ENCODE measurements at regions not wholly inside any gene's neighbourhood (a gene's known extent, or its start where the extent isn't known, plus 50 kb on each side); places are given as distances from the start of the nearest gene placed in this dataset.
A peak's percentile ranks its signal among the peaks of the same experiment; 100 is the strongest.

DNA sequence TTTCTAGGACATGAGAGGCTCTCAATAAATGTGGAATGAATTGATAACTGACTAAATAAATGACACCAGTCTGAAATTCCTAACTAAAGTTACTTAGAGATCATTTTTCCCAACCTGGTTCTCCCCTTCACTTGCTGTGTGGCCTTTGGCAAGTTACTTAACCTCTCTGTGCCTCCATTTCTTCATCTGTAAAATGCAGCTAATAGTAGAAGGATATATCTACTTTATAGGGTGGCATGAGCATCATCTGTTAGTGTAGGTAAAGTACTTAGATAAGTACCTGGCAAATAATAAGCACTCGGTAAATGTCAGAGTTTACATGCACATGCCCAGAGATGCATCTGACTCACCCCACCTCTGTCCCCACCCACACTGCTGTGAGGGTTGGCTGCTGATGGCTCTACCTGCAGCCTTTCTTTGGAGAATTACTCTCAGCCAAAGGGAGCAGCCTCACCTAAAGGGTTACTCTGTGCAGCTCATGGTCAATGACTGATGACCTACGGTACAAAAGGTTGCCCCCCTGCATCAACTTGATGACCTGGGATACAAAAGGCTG, 139.3 kb downstream of the CHIC2 start:
- H3K27me3 ChIP-seq: no peaks in the 10 kb centered on the region
- TF ChIP-seq, protein P1, sequence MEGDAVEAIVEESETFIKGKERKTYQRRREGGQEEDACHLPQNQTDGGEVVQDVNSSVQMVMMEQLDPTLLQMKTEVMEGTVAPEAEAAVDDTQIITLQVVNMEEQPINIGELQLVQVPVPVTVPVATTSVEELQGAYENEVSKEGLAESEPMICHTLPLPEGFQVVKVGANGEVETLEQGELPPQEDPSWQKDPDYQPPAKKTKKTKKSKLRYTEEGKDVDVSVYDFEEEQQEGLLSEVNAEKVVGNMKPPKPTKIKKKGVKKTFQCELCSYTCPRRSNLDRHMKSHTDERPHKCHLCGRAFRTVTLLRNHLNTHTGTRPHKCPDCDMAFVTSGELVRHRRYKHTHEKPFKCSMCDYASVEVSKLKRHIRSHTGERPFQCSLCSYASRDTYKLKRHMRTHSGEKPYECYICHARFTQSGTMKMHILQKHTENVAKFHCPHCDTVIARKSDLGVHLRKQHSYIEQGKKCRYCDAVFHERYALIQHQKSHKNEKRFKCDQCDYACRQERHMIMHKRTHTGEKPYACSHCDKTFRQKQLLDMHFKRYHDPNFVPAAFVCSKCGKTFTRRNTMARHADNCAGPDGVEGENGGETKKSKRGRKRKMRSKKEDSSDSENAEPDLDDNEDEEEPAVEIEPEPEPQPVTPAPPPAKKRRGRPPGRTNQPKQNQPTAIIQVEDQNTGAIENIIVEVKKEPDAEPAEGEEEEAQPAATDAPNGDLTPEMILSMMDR (IDR thresholded peaks at IDR 0.05): no peak
- no peak overlapping the region for H3K4me3 ChIP-seq
- ATAC-seq (no peak), DNase-seq (no peak)
- H3K4me1 ChIP-seq: no peaks in the 10 kb centered on the region
- no peak overlapping the region for H3K27ac ChIP-seq
- intact Hi-C loops (cut with DNase I): no loop called here
- H3K36me3 ChIP-seq: no peaks in the 10 kb centered on the region
- H3K9me3 ChIP-seq: no peaks in the 10 kb centered on the region

DNA sequence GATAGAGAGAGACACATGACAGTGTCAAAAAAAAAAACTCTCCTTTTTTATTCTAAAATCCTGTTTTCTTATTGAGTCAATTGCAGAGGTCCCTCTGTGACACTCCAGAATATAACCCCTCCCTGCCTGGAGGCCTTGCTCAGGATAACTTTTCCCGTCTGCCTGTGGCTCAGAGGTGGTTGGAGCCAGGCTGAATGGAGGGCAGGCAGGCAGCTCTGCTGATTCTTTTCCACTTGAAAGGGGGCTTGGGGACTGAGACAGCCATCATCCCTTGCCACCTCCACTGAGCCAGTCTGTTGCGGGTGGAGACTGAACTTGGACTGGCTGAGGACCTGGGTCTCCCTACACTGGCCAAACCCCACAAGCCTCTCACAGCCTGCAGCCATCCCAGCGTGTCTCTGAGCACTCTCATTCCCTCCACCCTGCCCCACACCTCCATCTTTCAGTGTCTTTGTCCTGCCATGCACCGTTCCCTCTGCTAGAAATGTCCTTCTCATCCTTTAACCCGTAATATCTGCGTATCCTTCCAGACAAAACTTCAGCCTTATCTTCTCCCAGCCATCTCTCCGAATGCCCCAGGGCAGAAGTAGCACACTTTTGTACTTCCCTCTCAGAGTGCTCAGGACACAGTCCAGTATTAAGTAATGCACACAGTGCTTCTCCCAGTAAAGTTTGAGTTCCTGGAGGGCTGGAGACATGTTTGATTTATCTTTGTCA, 139.9 kb downstream of the CHIC2 start:
- H3K4me1 ChIP-seq: no peaks in the 10 kb centered on the region
- DNase-seq (no peak), ATAC-seq (peak; percentile 39)
- TF ChIP-seq, protein P1 (IDR thresholded peaks at IDR 0.05): no peak
- no peaks in the 10 kb centered on the region for H3K9me3 ChIP-seq
- no peak overlapping the region for H3K27ac ChIP-seq
- no peak overlapping the region for H3K4me3 ChIP-seq
- no peaks in the 10 kb centered on the region for H3K27me3 ChIP-seq
- H3K36me3 ChIP-seq: no peaks in the 10 kb centered on the region
- intact Hi-C loops (cut with DNase I): no loop called here

DNA sequence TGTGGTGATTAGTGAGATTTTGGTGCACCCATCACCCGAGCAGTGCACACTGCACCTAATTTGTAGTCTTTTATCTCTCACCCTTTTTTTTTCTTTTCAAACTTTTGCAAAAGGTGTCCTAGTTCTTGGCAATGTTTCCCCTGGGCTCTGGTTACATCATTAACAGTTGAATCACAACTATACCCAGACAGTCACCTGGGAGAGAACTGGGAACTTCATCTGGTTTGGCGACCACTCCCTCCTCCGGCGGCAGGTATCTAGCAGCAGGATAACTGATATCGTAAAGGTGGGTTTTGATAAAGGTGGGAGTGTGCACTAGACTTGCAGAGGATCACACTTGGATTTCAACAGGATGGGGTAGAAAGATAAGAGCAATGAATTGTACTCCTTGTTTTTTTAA, 140.5 kb downstream of the CHIC2 start:
- ATAC-seq (no peak), DNase-seq (no peak)
- intact Hi-C loops (cut with DNase I): no loop called here
- Histone ChIP-seq H3K27me3 (peaks cover 5% of the 10 kb centered on the region), H3K4me3 (no peak overlapping the region), H3K27ac (no peak overlapping the region), H3K36me3 (no peaks in the 10 kb centered on the region), H3K9me3 (no peaks in the 10 kb centered on the region), H3K4me1 (no peaks in the 10 kb centered on the region)
- TF ChIP-seq, protein P1 (IDR thresholded peaks at IDR 0.05): no peak

DNA sequence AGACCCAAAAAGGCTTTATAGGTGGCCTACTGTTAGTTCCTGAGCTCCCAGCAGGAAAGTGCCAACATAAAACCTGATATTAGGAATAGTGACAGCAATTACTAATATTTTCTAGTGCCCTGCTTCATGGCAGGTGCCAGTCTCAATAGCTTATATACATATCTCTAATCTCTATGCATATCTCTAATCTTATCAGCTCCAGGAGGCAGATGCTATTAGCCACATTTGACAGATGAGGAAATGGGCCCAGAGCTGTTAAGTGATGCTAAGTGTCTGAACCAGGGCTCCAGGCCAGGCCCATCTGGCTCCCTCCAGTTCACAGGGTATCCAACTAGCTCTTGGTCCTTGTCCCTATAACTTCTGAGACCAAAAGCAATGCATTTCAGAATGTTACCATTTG, 142.5 kb downstream of the CHIC2 start:
- intact Hi-C loops (cut with DNase I): no loop called here
- no peak for ATAC-seq

DNA sequence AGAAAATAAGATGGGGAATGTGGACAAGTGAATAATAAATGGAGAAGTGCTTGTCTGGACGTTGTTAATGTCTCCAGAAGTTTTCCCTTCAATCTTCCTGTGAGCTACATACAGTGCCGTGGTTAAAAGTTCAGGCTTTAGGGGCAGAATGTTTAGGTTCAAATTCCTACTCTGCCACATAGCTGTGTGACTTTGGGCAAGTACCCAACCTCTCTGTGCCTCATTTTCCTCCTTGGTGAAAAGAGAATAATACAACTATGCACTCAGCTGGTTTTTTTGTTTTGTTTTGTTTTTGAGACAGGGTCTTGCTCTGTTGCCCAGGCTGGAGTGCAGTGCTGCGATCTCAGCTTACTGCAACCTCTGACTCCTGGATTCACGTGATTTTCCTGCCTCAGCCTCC, 143.5 kb downstream of the CHIC2 start:
- no peaks in the 10 kb centered on the region for H3K4me1 ChIP-seq
- TF ChIP-seq, protein P1 (IDR thresholded peaks at IDR 0.05): no peak
- DNase-seq: no peak
- H3K36me3 ChIP-seq: no peaks in the 10 kb centered on the region
- no peak overlapping the region for H3K27ac ChIP-seq
- intact Hi-C loops (cut with DNase I): no loop called here
- no peak for ATAC-seq
- no peak overlapping the region for H3K4me3 ChIP-seq
- no peaks in the 10 kb centered on the region for H3K9me3 ChIP-seq
- H3K27me3 ChIP-seq: peaks cover 5% of the 10 kb centered on the region

More for the DNA sequence above, 142.5 kb downstream of the CHIC2 start:
- H3K4me3 ChIP-seq: no peak overlapping the region
- H3K27ac ChIP-seq: no peak overlapping the region
- DNase-seq: no peak
- no peaks in the 10 kb centered on the region for H3K9me3 ChIP-seq
- H3K4me1 ChIP-seq: no peaks in the 10 kb centered on the region
- TF ChIP-seq, protein P1 (IDR thresholded peaks at IDR 0.05): no peak
- H3K27me3 ChIP-seq: peaks cover 5% of the 10 kb centered on the region
- H3K36me3 ChIP-seq: no peaks in the 10 kb centered on the region

All from upper lobe of right lung (tissue), 1 donor.